ENCODE measurements at regions not wholly inside any gene's neighbourhood (a gene's known extent, or its start where the extent isn't known, plus 50 kb on each side); places are given as distances from the start of the nearest gene placed in this dataset.

DNA sequence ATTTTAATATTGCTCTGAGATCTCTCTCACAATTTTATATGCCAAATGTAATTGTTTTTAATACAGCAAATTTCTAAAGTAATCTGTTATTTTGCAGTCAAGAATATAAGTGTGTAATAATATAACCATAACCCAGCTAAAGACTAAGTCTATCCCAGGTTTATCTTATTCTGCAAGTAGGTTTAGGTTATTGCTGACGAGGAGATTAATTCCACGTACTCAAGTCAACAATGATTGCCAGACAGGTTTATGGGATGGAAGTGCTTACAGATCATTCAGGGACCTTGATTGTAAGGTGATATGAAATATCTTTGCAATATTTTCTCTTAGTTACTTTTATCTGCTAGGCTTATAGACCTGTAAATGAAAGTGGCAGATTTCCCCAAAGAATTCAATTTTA lies 698.3 kb downstream of the HDGFL1 start:
- 56 to 74% methylated on average over 2 of the region's 2 CpGs for WGBS, 2 donors
- TF ChIP-seq POLR2A (IDR thresholded peaks at IDR 0.05) (no peak), POLR2AphosphoS5 (IDR thresholded peaks at IDR 0.05) (no peak), CTCF (IDR thresholded peaks at IDR 0.05) (no peak), EP300 (IDR thresholded peaks at IDR 0.05) (no peak)

DNA sequence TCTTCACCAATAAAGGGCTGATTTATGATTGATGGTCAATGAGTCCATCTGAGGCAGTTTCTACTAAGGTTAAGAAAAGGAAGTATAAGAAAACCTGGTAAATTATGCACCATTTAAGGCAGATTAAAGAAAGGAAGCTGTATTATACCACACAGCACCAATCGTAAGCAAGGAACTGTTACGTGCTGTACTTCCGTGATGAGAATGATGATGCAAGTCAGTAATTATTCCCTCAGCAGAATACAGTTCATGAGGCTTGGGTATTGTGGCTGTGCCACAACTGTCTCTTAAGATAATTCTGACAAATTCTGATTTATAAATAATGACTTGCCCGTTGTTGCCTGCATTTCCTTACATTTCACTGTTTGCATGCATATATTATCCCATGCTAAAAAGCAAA lies 699.0 kb downstream of the HDGFL1 start:
- DNase-seq: no peak
- Histone ChIP-seq H3K4me1 (no peaks in the 10 kb centered on the region), H3K27ac (no peak overlapping the region), H3K4me3 (no peak overlapping the region), H3K27me3 (no peaks in the 10 kb centered on the region), H3K9me3 (no peaks in the 10 kb centered on the region), H3K36me3 (no peaks in the 10 kb centered on the region)
- TF ChIP-seq POLR2A (IDR thresholded peaks at IDR 0.05): no peak
- TF ChIP-seq CTCF (IDR thresholded peaks at IDR 0.05): no peak
- TF ChIP-seq POLR2AphosphoS5 (IDR thresholded peaks at IDR 0.05): no peak
- TF ChIP-seq EP300 (IDR thresholded peaks at IDR 0.05): no peak
- intact Hi-C loops (cut with DNase I): no loop called here
- 86 to 93% methylated on average over 4 of the region's 4 CpGs for WGBS, 2 donors

More for the DNA sequence above, 698.3 kb downstream of the HDGFL1 start:
- Histone ChIP-seq H3K27me3 (no peaks in the 10 kb centered on the region), H3K36me3 (no peaks in the 10 kb centered on the region), H3K9me3 (no peaks in the 10 kb centered on the region), H3K4me1 (no peaks in the 10 kb centered on the region), H3K27ac (no peak overlapping the region), H3K4me3 (no peak overlapping the region)
- intact Hi-C loops (cut with DNase I): no loop called here
- no peak for DNase-seq

- H3K36me3 ChIP-seq: no peaks in the 10 kb centered on the region
- TF ChIP-seq EP300 (IDR thresholded peaks at IDR 0.05): no peak
- no peak for TF ChIP-seq POLR2AphosphoS5 (IDR thresholded peaks at IDR 0.05)
- TF ChIP-seq POLR2A (IDR thresholded peaks at IDR 0.05): no peak
- no peak for TF ChIP-seq CTCF (IDR thresholded peaks at IDR 0.05)
- no peak overlapping the region for H3K27ac ChIP-seq
- H3K4me1 ChIP-seq: no peaks in the 10 kb centered on the region
- WGBS, 2 donors: 83 to 89% methylated on average over 3 of the region's 3 CpGs
- intact Hi-C loops (cut with DNase I): no loop called here
- no peaks in the 10 kb centered on the region for H3K27me3 ChIP-seq
- DNase-seq: no peak
- no peak overlapping the region for H3K4me3 ChIP-seq
- no peaks in the 10 kb centered on the region for H3K9me3 ChIP-seq
These were observed 700.1 kb downstream of the HDGFL1 start for GRCh38 chr6:23269436-23269835.

GRCh38 chr6:23272536-23272935 lies 703.2 kb downstream of the HDGFL1 start:
- TF ChIP-seq POLR2AphosphoS5 (IDR thresholded peaks at IDR 0.05) (no peak), POLR2A (IDR thresholded peaks at IDR 0.05) (no peak), EP300 (IDR thresholded peaks at IDR 0.05) (no peak), CTCF (IDR thresholded peaks at IDR 0.05) (no peak)
- intact Hi-C loops (cut with DNase I): no loop called here
- Histone ChIP-seq H3K27ac (no peak overlapping the region), H3K9me3 (no peaks in the 10 kb centered on the region), H3K36me3 (no peaks in the 10 kb centered on the region), H3K4me1 (no peaks in the 10 kb centered on the region), H3K27me3 (no peaks in the 10 kb centered on the region), H3K4me3 (no peak overlapping the region)
- no peak for DNase-seq

GRCh38 chr6:23277521-23278179 lies 708.3 kb downstream of the HDGFL1 start:
- Histone ChIP-seq H3K9me3 (no peaks in the 10 kb centered on the region), H3K36me3 (no peaks in the 10 kb centered on the region), H3K4me1 (no peaks in the 10 kb centered on the region), H3K27ac (no peak overlapping the region), H3K4me3 (no peak overlapping the region), H3K27me3 (no peaks in the 10 kb centered on the region)
- no peak for DNase-seq
- no peak for TF ChIP-seq POLR2A (IDR thresholded peaks at IDR 0.05)
- WGBS, 2 donors: 47 to 72% methylated on average over 4 of the region's 4 CpGs
- intact Hi-C loops (cut with DNase I): no loop called here

All from sigmoid colon (tissue), 6 donors.